ENCODE measurements at regions not wholly inside any gene's neighbourhood (a gene's known extent, or its start where the extent isn't known, plus 50 kb on each side); places are given as distances from the start of the nearest gene placed in this dataset.
"Not testable (repeated sequence)": the region's sequence is repeated elsewhere in the genome, so short reads cannot be mapped to it uniquely, and the experiment has no call there.

DNA sequence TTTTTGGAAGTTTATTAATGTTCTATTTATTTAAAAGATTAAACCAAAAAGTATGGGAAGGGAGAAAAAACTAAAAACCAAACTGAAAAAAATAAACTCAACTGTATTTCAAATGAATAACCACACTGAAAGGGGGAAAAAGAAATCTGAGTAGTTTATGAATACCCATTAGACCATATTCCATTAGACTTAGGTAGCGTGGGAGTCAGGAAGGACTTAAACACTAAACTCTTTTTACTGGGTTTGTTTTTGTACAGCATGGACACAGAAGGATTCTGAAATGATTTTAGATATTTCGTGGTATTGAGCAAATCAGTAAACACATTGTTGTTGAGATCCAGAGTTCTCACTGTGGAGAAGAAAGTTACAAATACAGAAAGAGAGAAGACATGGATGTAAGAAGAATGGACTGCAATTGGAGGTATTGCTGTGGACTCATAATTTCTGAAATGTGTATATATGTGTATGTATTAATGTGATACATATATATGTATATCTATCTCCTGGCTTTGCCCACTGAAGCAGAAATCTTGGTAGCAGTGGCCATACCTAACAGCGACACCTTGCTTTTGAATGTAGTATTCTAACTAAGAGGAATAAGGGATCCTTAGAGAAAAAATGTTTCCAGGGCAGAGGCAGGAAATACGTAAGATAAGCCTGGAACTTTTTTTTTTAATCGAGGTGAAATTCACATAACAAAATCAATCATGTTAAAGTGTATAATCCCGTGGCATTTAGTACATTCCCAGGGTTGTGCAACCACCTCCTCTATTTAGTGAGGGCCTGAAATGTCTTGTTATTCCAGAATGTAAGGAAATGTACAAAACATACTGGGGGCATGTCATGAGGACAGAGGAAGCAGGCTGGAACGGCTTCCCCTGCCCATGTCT, 228.8 kb downstream of the SMARCA2 start:
- DNase-seq: no peak

DNA sequence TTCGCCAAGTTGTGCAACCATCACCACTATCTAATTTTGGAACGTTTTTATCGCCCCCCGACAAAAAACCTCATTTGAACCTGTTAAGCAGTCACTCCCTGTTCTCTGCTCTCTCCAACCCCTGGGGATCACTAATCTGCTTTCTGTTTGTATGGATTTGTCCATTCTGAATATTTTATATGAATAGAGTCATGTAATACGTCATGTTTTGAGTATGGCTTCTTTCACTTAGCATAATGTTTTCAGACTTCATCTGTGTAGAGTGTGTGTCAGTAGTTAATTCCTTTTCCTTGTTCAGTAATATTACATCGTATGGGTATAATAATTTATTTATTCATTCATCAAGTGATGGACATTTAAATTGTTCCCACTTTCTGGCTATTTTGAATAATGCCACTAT, 232.2 kb downstream of the SMARCA2 start:
- DNase-seq: no peak

DNA sequence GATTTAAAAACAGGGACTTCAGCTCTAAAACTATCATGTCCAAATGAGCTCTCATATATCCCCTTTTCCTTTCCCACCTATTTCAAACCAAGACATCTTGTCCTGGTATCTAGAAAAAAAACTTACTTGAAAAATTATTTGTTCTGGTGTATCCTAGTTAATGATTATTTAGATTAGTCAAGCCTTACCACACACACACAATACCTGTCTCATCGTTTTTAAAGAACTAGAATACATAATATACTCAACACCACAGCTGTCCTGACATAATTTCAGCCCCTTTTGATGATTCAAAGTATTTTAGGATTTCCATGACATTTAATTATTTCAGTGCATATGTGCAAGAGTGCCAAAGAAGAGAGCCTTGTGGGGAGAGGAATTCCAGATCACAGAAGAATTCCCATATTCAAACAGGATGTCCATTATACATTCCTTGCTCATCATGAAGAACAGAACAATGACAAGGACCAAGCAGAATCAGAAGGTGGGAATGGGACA, 233.7 kb downstream of the SMARCA2 start:
- DNase-seq: no peak

DNA sequence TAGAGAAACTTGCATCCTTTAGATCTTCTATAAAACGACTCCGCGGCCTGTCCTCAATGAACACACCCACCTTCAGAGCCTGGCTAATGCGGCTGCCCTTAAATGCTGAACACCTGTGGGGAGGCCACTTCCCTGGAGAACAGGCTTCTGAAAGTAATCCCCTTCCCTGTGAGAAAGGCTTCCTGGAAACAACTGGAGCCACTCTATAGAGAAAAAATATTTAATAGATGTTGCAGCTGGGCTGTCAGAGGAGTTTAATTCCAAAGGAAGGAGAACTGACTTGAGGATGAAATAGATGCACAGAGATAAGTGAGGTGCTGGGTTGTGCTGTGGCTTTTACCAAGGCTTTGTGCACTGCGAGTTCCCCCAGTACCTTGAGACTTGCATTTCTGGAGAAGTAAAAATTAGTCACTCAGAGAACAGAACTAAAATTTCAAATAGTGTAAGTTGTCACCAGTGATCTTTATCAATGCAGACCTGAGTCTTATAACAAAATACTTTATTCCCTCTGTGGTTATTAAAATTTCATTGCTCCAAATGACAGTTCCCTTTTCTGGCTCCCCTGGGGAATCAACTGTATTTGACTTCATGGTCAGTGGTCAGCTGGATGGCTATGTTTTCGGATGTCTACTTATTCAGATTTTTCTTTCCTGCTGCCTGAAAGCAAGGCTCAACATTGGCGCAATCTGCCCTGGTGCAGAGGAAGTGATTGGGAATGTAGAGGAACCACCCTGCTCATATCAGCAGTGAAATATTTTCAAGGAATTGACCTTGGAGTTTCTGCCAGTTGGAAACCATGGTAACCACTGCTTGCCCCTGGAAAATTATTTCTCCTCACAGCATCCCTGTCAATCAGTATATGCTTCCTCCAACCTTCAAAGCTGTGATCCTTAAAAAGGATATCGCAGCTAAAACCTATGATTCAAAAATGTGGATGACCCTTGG, 238.8 kb downstream of the SMARCA2 start:
- no peak for DNase-seq

DNA sequence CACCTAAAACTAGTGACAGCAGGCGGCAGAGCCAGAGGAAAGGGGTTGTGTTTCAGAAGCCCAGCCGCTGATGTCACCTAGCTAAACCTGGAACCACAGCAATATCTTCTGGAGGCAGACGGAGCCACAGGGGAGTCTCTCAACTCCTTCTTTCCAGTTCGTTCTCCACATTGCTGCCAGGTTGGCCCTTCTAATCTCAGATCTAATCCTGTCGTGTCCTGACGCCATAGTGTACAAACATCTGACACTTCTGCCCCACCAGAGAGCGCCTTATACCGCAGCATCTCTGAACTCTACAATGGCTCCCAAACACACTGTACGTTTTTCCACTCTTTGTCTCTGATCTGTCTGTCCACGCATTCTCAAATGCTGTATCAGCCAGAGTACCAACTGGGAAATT, 240.0 kb downstream of the SMARCA2 start:
- DNase-seq: no peak

DNA sequence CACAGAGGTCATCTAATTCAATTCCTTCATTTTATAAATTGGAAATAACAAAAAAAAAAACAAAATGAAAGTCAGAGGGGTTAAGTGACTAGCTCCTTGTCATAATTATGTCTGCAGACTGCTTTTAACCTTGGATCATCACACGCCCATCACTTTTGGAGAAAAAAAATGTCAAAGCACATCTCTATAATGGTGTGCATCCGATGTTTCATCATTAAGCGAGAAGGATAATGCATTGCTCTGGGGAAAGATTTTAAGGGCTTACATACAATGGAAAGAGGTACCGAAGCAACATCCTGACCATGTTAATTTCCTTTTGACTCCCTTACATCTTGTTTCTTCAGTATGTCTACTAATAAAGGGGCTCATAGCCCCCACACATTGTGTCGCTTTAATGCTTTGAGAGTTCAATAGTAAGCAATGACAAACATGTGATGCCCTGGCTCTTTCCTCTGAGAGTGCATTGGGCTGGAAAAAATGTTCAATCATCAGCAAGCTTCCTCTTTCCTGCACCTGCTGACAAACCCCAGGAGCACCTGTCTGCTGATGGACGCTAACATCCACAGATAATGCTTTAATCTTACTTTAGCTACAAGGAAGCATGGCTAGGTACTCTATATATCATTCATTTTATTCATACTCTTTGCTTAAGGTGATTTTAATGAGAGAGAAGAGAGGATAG, 242.2 kb downstream of the SMARCA2 start:
- no peak for DNase-seq

DNA sequence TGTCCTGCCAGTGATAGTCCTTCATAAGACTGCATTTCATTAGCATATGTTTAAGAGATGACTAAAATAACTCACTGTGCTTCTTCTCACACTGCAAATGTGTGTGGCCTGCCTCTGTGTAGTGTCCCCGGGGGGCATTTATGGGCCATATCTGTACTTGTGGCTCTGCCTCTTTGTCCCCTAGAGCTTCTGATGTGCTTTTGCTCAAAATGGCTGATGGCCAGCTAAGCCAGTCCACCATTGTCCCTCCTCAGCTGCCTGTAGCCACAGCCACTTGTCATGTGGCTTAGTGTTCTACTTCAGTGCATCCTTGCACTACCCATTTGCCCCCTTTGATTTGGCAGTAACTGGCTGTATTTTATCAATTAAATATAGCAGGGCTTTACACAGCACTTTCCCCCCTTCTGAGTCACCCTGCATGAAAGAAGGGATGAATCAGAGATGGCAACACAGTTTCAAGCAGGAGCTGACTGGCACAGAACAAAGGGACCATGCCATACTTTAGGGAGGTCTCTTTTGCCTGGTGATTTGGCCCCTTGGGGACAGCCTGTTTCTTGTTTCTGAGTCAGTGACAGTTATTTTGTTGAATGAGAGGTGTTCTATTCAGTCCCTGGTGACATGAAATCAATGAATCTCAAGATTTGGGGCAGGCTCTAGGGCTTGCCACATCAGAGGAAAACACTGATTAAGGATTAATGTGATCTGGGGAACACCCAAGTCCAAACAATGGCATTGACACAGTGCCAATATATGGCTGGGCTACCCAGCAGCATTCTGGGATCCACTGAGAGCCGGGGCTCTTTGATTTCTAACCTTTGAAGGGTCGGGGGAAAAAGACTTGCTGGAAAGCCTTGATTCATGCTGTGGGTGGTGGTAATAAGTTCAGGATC, 245.5 kb downstream of the SMARCA2 start:
- no peak for DNase-seq

DNA sequence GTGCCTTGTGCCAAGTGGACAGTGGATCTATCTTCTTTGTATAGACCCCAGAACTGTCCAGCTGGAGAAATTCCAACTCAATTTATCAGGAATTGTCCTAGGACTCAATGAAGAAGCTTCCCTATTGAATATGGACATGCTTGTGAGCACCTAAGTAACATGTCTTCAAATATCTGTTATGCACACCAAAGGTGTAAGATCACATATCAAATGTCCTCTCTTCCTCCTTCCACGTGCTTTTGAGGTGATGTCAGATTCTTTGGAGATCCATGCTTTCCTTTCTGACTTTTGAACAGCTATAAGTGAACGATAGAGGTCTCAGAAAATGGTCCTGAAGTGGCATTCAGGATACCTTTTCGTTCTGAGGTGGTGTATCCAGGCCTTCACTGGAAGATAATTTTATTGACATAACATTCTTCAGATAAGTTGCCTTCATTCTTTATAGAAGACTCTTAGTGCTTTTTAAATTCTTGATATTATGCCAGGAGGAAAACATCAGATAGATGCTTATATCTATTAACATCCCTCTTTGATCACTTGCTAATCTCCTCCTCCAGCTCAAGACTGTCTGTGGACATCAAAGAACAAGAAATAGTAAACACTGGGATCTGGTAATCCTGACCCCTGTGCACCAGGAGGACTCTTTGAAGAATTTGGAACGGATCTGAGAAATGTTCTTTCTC, 246.4 kb downstream of the SMARCA2 start:
- no peak for DNase-seq

DNA sequence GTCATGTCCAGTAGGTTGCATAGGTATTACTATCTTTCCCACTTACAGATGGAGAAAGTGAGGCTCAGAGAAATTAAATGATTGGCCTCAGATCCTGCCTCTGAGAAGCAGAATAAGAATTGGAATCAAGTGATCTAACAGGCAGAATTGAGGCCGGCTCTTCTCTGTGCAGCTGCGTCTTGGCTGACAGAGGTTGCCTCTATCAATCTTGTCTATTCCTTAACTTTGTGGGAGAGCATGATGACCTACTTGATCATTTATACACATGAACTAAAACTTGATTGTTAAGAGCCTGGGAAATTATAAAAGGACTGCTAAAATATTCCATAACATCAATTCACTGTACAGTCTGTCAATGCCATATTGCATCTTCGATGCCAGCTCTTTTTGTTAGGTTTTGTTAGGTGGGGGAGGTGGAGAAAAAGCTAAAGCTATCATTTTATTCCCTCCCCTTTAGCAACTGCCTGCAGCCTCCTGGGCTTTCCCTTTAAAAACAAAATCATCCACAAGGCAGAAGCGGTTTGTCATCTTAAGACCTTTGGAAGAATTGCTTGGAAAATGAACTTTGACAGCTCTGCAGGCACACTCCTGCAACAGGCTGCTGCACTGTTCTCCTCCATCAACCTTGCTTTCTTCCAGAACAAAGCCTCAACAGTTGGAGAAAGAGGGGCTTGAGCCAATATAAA, 247.4 kb downstream of the SMARCA2 start:
- DNase-seq: no peak

DNA sequence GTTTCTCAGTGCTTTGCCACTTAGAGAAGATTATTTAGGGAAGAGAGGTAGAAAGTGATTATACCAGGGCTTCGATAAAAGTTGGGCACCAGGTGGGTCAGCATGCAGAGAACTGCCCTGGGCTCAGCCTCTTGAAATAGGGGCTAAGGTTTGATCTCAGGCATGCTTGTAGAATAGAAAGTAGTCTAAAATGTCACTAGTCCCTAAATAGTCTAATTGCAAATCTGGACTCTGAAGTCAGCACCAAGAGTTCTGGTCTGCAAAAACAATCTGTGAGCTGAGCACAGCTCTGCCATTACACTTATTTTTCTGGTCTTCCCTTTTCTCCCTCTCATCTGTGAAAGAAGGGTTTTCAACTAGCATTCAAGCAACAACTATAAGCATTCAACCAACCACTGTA, 248.0 kb downstream of the SMARCA2 start:
- no peak for DNase-seq

DNA sequence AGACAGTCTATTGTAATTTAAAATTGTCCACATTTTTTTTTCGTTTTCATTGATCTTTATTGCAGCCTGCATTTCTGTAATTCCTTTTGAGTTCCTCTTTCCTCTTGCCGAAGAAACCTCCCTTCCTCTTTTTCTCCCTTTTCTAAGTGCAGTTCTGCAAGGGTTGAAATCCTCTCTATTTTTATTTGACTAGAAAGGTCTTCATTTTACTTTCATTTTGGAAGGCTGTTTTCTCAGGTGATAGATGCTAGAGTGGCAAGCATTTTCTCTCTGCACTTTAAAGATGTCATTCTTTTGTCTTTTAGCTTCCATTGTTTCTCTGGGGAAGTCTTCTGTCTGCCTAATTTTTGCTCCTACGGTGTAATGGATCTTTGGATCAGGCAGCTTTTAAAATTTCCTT, 248.5 kb downstream of the SMARCA2 start:
- DNase-seq: no peak

DNA sequence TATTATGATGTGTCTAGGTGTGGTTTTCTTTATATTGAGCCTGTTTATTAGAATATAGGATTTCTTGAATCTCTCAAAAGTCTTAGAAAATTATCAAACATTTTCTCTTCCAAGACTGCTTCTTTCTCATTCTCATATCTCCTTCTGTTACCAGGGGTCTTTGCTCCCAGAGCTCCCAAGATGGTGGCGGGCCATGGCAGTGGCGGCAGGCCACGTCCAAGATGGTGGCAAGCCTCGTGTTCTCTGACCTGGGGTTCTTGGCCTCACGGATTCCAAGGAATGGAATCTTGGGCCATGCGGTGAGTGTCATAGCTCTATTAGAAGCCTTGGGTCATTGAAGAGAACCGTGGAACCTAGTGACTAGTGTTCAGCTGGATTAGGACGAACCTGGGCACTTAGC, 248.9 kb downstream of the SMARCA2 start:
- no peak for DNase-seq

DNA sequence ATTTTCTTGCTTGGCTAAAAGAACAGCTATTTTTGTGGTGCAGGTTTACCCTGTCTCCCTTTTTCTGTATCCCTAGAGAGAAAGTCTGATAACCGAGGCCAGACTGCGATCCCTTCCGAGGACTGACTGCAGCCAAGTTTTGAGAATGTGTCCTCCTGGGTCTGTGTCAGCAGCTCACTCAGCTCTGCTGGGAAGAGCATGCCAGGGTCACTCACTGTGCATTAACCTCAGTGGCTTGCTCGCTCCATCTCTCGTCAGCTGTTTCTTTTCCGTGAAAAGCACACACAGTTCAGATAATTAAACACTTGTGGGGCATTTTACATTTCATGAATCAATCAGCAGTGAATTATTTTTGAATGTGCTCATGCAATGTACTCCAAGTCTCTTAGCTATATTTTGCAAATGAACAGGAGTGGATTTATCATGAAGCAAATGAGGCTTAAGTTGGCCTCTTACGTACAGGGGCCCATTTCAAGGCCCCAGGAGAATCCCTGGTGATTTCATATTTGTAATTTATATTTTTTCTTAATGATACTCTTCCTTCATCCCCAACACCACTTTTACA, 252.1 kb downstream of the SMARCA2 start:
- DNase-seq: no peak

DNA sequence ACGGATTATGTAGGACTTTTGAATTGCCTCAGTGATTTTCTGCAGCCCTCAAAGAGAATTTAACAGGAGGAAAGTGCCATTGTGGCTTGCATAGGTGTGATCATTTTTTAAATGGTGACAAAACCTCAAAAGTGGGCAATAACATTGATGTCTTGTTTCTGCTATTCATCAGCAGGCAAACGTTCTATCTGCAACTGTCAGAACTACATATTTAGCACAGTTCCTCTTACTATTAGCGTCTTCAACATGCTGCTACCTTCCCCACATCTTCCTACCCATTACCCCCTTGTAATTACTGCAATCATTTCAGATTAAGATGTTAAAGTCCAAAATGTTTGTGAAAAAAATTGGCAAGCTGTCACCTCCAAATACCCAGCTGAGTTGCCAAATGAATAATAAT, 254.6 kb downstream of the SMARCA2 start:
- DNase-seq: no peak

DNA sequence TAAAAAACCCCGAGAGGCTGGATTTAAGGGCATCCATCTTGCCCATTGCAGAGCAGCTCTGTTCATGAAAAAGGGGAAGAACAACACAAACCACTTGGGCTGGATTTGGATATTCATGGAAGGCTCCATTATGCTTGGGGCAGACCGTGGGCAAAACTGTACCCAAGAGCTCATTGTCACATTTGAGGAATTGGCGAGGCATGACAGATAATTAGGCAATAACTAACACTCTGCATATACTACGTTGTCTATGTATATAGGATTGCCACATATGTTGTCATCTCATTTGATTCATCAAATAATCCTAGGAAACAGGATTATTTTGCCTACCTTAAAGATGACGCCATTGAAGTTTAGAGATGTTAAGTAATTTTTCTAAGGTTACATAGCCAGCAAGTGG, 255.4 kb downstream of the SMARCA2 start:
- no peak for DNase-seq

DNA sequence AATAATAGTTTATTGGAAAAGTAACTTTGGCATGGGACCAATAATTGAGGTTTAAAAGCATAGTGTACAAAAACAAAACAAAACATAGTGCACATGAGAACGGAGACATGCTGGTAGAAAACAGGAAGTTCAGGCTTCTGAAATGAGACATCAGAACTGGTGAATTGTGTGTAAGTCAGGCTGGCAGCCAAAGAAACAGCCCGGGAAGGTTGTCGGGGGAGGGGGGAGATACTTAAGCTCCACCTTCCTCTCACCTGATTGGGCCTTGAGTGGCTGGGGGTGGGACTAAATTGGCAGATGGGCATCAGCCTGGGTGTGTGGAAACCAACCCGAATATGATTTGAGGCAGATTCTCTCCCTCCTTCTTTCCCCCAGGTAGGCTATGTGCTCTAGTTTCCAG, 256.3 kb downstream of the SMARCA2 start:
- no peak for DNase-seq

DNA sequence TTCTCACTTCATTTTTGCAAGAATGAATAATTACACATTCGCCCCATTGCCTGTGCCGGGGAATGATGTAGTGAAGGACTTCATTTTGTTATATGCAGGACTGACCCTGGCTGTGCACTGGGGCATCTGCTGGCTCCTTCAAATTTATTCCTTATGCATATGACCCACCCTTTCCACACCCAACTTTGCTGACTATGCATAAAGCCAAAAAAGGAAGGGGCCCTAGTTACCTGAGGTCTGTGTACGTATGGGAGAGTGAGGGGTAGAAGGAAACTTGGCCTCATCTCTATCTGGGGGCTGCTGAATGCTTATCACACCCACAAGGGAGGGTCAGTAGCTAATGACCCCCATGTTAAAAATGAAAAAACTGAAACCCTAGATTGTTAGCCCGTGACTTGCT, 259.6 kb downstream of the SMARCA2 start:
- no peak for DNase-seq

DNA sequence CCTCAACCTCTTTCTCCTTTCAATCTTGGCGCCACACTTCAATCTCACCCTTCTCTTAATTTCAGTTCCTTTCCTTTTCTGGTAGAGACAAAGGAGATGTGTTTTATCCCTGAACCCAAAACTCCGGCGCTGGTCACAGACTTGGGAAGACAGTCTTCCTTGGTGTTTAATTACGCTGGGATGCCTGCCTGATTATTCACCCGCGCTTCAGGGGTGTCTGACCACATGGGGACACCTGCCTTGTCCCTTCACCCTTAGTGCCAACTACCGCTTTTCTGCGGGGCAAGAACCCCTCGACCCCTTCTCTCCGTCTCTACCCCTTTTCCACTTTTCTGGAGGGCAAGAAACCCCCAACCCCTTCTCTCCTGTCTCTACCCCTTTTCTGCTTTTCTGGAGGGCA, 261.1 kb downstream of the SMARCA2 start:
- no peak for DNase-seq

DNA sequence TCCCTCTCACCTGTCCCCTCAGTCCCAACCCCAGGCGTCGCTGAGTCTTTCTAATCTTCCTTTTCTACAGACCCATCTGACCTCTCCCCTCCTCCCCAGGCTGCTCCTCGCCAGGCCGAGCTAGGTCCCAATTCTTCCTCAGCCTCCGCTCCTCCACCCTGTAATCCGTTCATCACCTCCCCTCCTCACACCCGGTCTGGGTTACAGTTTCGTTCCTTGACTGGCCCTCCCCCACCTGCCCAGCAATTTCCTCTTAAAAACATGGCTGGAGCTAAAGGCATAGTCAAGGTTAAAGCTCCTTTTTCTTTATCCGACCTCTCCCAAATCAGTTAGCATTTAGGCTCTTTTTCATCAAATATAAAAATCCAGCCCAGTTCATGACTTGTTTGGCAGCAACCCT, 262.0 kb downstream of the SMARCA2 start:
- DNase-seq: not testable (repeated sequence)

DNA sequence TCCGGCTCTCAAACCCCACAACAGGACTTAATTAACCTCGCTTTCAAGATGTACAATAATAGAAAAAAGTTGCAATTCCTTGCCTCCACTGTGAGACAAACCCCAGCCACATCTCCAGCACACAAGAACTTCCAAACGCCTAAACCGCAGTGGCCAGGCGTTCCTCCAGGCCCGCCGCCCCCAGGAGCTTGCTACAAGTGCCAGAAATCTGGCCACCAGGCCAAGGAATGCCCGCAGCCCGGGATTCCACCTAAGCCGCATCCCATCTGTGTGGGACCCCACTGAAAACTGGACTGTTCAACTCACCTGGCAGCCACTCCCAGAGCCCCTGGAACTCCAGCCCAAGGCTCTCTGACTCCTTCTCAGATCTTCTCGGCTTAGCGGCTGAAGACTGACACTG, 262.5 kb downstream of the SMARCA2 start:
- DNase-seq: not testable (repeated sequence)
